Parathyroid adenoma (tissue), 2 donors: ENCODE measurements at regions not wholly inside any gene's neighbourhood (a gene's known extent, or its start where the extent isn't known, plus 50 kb on each side); places are given as distances from the start of the nearest gene placed in this dataset.

Source experiments
- H2AFZ ChIP-seq: fragments of 300-600 bp; sonication (generic); one replicate; pipeline ENCODE4 v1.7.0; 2017; ENCODE audit warnings: antibody characterized with exemption, mild to moderate bottlenecking
- H3K27ac ChIP-seq: fragments of 300-600 bp; sonication (generic); one replicate; pipeline ENCODE4 v1.7.0; 2017
- H3K27me3 ChIP-seq: fragments of 300-600 bp; sonication (generic); one replicate; pipeline ENCODE4 v1.7.0; 2017; ENCODE audit warnings: low read length; ENCODE audit not compliant: control insufficient read depth, insufficient read depth
- H3K36me3 ChIP-seq: fragments of 300-600 bp; sonication (generic); one replicate; pipeline ENCODE4 v1.7.0; 2017; ENCODE audit warnings: low read length; ENCODE audit not compliant: control insufficient read depth, insufficient read depth
- H3K4me1 ChIP-seq: fragments of 300-600 bp; sonication (generic); one replicate; pipeline ENCODE4 v1.7.0; 2017; ENCODE audit warnings: control low read depth
- H3K4me2 ChIP-seq: fragments of 300-600 bp; sonication (generic); one replicate; pipeline ENCODE4 v1.7.0; 2017; ENCODE audit warnings: low read length
- H3K4me3 ChIP-seq: fragments of 300-600 bp; sonication (generic); one replicate; pipeline ENCODE4 v1.7.0; 2017; ENCODE audit warnings: low read depth, low read length
- H3K79me2 ChIP-seq: fragments of 300-600 bp; sonication (generic); one replicate; pipeline ENCODE4 v1.7.0; 2017; ENCODE audit warnings: control low read depth
- H3K9ac ChIP-seq: fragments of 300-600 bp; sonication (generic); one replicate; pipeline ENCODE4 v1.7.0; 2017; ENCODE audit warnings: mild to moderate bottlenecking
- H3K9me3 ChIP-seq: fragments of 300-600 bp; sonication (generic); one replicate; pipeline ENCODE4 v1.7.0; 2017; ENCODE audit warnings: low read length; ENCODE audit not compliant: control insufficient read depth
- TF ChIP-seq, protein P1 (sequence below): fragments of 300-600 bp; sonication (generic); IDR thresholded peaks from one replicate; pipeline ENCODE4 v1.7.0; 2017; ENCODE audit warnings: antibody characterized with exemption, mild to moderate bottlenecking
- donor health status: primary hyperparathyroidism.

DNA sequence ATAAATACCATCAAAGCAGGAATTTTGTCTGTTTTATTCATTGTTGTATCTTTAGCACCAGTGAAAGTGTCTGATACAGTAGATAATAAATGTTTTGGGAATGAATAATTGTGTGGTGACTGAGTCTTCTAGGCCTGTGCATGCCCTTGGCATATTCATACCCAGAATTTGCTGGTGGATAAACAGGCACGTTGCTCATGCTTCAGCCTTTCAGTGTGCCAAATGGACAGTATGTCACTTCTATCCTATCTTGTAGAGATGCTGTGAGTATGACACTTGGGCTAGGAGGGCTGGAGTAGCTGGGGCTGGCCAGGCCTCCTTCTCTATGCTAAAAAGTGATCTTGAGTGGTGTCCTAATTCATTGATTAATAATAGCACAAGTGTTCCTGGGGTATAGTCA, 287.3 kb upstream of the DDI1 start:
- H3K9me3 ChIP-seq = no peaks in the 10 kb centered on the region
- H3K4me1 ChIP-seq = no peaks in the 10 kb centered on the region
- no peak overlapping the region for H3K4me3 ChIP-seq
- H3K9ac ChIP-seq = no peak overlapping the region
- H3K4me2 ChIP-seq = no peak overlapping the region
- no peak overlapping the region for H2AFZ ChIP-seq
- H3K27me3 ChIP-seq = no peaks in the 10 kb centered on the region
- H3K36me3 ChIP-seq = no peaks in the 10 kb centered on the region
- H3K79me2 ChIP-seq = no peaks in the 10 kb centered on the region
- no peak overlapping the region for H3K27ac ChIP-seq
- TF ChIP-seq, protein P1, sequence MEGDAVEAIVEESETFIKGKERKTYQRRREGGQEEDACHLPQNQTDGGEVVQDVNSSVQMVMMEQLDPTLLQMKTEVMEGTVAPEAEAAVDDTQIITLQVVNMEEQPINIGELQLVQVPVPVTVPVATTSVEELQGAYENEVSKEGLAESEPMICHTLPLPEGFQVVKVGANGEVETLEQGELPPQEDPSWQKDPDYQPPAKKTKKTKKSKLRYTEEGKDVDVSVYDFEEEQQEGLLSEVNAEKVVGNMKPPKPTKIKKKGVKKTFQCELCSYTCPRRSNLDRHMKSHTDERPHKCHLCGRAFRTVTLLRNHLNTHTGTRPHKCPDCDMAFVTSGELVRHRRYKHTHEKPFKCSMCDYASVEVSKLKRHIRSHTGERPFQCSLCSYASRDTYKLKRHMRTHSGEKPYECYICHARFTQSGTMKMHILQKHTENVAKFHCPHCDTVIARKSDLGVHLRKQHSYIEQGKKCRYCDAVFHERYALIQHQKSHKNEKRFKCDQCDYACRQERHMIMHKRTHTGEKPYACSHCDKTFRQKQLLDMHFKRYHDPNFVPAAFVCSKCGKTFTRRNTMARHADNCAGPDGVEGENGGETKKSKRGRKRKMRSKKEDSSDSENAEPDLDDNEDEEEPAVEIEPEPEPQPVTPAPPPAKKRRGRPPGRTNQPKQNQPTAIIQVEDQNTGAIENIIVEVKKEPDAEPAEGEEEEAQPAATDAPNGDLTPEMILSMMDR = no peak

GRCh38 chr11:103768816-103769215, 267.6 kb upstream of the DDI1 start:
- no peak overlapping the region for H2AFZ ChIP-seq
- H3K4me3 ChIP-seq = no peak overlapping the region
- no peaks in the 10 kb centered on the region for H3K79me2 ChIP-seq
- no peaks in the 10 kb centered on the region for H3K27me3 ChIP-seq
- no peak overlapping the region for H3K27ac ChIP-seq
- no peak overlapping the region for H3K9ac ChIP-seq
- no peaks in the 10 kb centered on the region for H3K36me3 ChIP-seq
- no peaks in the 10 kb centered on the region for H3K4me1 ChIP-seq
- TF ChIP-seq, protein P1 = no peak
- H3K4me2 ChIP-seq = no peak overlapping the region
- H3K9me3 ChIP-seq = no peaks in the 10 kb centered on the region

DNA sequence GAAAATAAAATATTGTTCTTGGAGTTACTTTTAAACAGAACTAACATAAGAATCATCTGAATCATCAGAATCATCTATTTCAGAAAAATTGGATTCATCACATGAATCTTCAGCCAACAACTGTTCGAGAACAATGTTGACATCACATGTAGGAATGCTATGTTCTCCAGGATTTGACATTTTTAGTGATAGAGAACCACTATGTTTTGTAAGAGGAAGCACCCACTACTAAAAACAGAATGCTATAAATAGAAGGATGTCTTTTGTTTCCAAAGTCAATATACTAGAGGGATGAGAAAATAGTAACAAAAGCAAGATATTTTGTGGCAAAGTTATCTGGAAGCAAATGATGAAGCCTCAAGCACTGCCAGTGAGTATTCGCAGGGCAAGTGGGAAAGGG, 263.4 kb upstream of the DDI1 start:
- Histone ChIP-seq H3K4me1 (no peaks in the 10 kb centered on the region), H3K27me3 (no peaks in the 10 kb centered on the region), H3K79me2 (no peaks in the 10 kb centered on the region), H2AFZ (no peak overlapping the region), H3K4me2 (no peak overlapping the region), H3K27ac (no peak overlapping the region), H3K4me3 (no peak overlapping the region), H3K9me3 (no peaks in the 10 kb centered on the region), H3K9ac (no peak overlapping the region), H3K36me3 (no peaks in the 10 kb centered on the region)
- TF ChIP-seq, protein P1 = no peak

GRCh38 chr11:103773537-103773936, 262.9 kb upstream of the DDI1 start:
- no peak overlapping the region for H3K4me3 ChIP-seq
- H3K27me3 ChIP-seq = no peaks in the 10 kb centered on the region
- no peaks in the 10 kb centered on the region for H3K9me3 ChIP-seq
- H3K36me3 ChIP-seq = no peaks in the 10 kb centered on the region
- TF ChIP-seq, protein P1 = no peak
- peak overlapping the region; percentile 24 for H3K27ac ChIP-seq
- no peaks in the 10 kb centered on the region for H3K4me1 ChIP-seq
- H2AFZ ChIP-seq = no peak overlapping the region
- no peaks in the 10 kb centered on the region for H3K79me2 ChIP-seq
- H3K9ac ChIP-seq = no peak overlapping the region
- H3K4me2 ChIP-seq = no peak overlapping the region

- Histone ChIP-seq H3K9ac (no peak overlapping the region), H3K36me3 (no peaks in the 10 kb centered on the region), H3K27me3 (no peaks in the 10 kb centered on the region), H3K79me2 (no peaks in the 10 kb centered on the region), H3K27ac (no peak overlapping the region), H3K4me3 (no peak overlapping the region), H2AFZ (no peak overlapping the region), H3K4me2 (no peak overlapping the region), H3K9me3 (no peaks in the 10 kb centered on the region), H3K4me1 (no peaks in the 10 kb centered on the region)
- TF ChIP-seq, protein P1 = no peak
Measured at GRCh38 chr11:103779054-103779453, 257.4 kb upstream of the DDI1 start.
